Hematopoietic multipotent progenitor cell treated with erythropoietin and hydrocortisone succinate and interleukin-3 and kit ligand, for 6 days (in vitro differentiated cells): ENCODE measurements at regions not wholly inside any gene's neighbourhood (a gene's known extent, or its start where the extent isn't known, plus 50 kb on each side); places are given as distances from the start of the nearest gene placed in this dataset.

Experiments used
- DNase-seq: peaks from one replicate; pipeline ENCODE4 v3.0.0-alpha.2; 2015

GRCh38 chr15:77557564-77557963, 75.1 kb downstream of the LINGO1 start:
- peak; percentile 28 for DNase-seq

GRCh38 chr15:77557144-77557543, 75.6 kb downstream of the LINGO1 start:
- DNase-seq, result peak; percentile 36

- DNase-seq, result no peak
Observed at GRCh38 chr15:77556622-77557021, 76.1 kb downstream of the LINGO1 start.

GRCh38 chr15:77555232-77555631, 77.5 kb downstream of the LINGO1 start:
- DNase-seq, result no peak

GRCh38 chr15:77554306-77555080, 78.2 kb downstream of the LINGO1 start:
- DNase-seq, result no peak

- DNase-seq, result no peak
Observed at GRCh38 chr15:77553695-77554094, 79.0 kb downstream of the LINGO1 start.

GRCh38 chr15:77553257-77553656, 79.5 kb downstream of the LINGO1 start:
- no peak for DNase-seq

GRCh38 chr15:77552066-77552465, 80.6 kb downstream of the LINGO1 start:
- no peak for DNase-seq

- DNase-seq, result no peak
Observed at GRCh38 chr15:77550301-77551251, 82.1 kb downstream of the LINGO1 start.

GRCh38 chr15:77549576-77550288, 83.0 kb downstream of the LINGO1 start:
- DNase-seq, result no peak

- no peak for DNase-seq
Observed at GRCh38 chr15:77548589-77549557, 83.8 kb downstream of the LINGO1 start.

GRCh38 chr15:77547801-77548588, 84.7 kb downstream of the LINGO1 start:
- no peak for DNase-seq

GRCh38 chr15:77546870-77547269, 85.8 kb downstream of the LINGO1 start:
- DNase-seq, result no peak

- peak; percentile 71 for DNase-seq
Observed at GRCh38 chr15:77546050-77546501, 86.6 kb downstream of the LINGO1 start.

GRCh38 chr15:77545058-77545457, 87.7 kb downstream of the LINGO1 start:
- no peak for DNase-seq

- no peak for DNase-seq
Observed at GRCh38 chr15:77544162-77544561, 88.5 kb downstream of the LINGO1 start.

GRCh38 chr15:77543159-77543882, 89.4 kb downstream of the LINGO1 start:
- peak; percentile 91 for DNase-seq

- DNase-seq, result no peak
Observed at GRCh38 chr15:77542491-77543001, 90.2 kb downstream of the LINGO1 start.

- no peak for DNase-seq
Observed at GRCh38 chr15:77541421-77542181, 91.1 kb downstream of the LINGO1 start.
